ENCODE measurements at regions not wholly inside any gene's neighbourhood (a gene's known extent, or its start where the extent isn't known, plus 50 kb on each side); places are given as distances from the start of the nearest gene placed in this dataset.

DNA sequence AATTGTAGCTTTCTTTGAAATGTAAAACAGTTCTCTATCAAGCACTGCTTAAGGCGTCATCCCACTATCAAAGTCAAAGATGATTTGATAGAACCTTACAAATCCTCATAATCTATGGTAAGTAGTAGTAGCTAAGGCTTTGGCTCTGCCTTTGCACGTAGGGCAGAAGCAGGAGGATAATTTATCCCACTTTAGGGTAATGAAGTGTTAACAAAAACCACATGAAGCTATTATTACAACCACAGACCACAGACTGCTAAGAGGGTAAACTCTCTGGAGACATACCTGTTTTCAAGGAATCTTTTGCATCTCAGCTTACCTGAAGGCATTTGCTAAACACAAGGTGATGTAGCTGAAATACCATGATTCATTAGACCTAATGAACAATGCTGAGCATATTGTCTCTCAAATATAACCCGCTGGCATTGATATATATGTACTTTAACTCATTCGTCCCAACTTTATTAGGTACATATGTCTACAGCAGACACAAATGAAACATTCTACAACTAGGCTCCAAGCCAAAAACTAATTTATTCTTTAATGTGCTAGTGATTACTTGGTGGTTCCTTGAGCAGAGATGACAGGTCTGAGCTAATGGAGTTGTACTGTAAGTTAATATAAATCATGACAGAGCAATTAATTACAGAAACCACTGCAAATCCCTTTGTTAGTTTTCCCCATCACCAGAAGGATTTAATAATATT, 368.8 kb downstream of the ETNK1 start:
- CTCF ChIA-PET: no interaction called here
- DNase-seq: no peak
- no peak overlapping the region for H3K27ac Mint-ChIP-seq (ENCODE audit: unreplicated experiment)
- intact Hi-C loops (cut with micrococcal nuclease; ENCODE audit: unreplicated experiment): no loop called here
- TF ChIP-seq, protein P1, sequence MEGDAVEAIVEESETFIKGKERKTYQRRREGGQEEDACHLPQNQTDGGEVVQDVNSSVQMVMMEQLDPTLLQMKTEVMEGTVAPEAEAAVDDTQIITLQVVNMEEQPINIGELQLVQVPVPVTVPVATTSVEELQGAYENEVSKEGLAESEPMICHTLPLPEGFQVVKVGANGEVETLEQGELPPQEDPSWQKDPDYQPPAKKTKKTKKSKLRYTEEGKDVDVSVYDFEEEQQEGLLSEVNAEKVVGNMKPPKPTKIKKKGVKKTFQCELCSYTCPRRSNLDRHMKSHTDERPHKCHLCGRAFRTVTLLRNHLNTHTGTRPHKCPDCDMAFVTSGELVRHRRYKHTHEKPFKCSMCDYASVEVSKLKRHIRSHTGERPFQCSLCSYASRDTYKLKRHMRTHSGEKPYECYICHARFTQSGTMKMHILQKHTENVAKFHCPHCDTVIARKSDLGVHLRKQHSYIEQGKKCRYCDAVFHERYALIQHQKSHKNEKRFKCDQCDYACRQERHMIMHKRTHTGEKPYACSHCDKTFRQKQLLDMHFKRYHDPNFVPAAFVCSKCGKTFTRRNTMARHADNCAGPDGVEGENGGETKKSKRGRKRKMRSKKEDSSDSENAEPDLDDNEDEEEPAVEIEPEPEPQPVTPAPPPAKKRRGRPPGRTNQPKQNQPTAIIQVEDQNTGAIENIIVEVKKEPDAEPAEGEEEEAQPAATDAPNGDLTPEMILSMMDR (IDR thresholded peaks at IDR 0.05; ENCODE audit: unreplicated experiment): no peak
- H3K27me3 Mint-ChIP-seq (ENCODE audit: unreplicated experiment): peaks cover 21% of the 10 kb centered on the region
- no peaks in the 10 kb centered on the region for H3K4me1 Mint-ChIP-seq (ENCODE audit: low read depth, unreplicated experiment)
- H3K9me3 Mint-ChIP-seq (ENCODE audit: low read depth, unreplicated experiment): no peaks in the 10 kb centered on the region
- no peaks in the 10 kb centered on the region for H3K36me3 Mint-ChIP-seq (ENCODE audit: insufficient read depth, unreplicated experiment)
- no TSS peak for BruUV-seq (replicated peaks)
- H3K4me3 Mint-ChIP-seq (ENCODE audit: low read depth, unreplicated experiment): no peak overlapping the region

DNA sequence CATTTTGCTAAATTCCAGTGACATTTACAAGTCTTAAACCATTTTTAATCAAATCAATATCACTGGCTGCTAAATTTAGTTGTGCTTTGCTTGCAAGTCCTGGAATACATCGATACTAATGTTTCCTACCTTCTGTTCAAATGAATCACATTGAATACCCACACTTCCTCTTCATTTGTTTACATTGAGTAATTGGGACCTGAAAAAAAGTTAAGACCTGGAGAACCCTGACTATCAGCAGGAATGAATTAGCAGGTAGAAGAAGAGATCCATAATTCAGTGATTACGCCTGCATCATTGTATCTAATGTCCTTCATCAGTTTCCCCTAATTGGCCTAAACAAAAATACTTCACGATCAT, 369.3 kb downstream of the ETNK1 start:
- Mint-ChIP-seq H3K27ac (ENCODE audit: unreplicated experiment) (no peak overlapping the region), H3K27me3 (ENCODE audit: unreplicated experiment) (peaks cover 22% of the 10 kb centered on the region), H3K4me1 (ENCODE audit: low read depth, unreplicated experiment) (no peaks in the 10 kb centered on the region), H3K9me3 (ENCODE audit: low read depth, unreplicated experiment) (no peaks in the 10 kb centered on the region), H3K4me3 (ENCODE audit: low read depth, unreplicated experiment) (no peak overlapping the region), H3K36me3 (ENCODE audit: insufficient read depth, unreplicated experiment) (no peaks in the 10 kb centered on the region)
- CTCF ChIA-PET: no interaction called here
- intact Hi-C loops (cut with micrococcal nuclease; ENCODE audit: unreplicated experiment): no loop called here
- BruUV-seq (replicated peaks): no TSS peak
- no peak for DNase-seq
- TF ChIP-seq, protein P1 (IDR thresholded peaks at IDR 0.05; ENCODE audit: unreplicated experiment): no peak

DNA sequence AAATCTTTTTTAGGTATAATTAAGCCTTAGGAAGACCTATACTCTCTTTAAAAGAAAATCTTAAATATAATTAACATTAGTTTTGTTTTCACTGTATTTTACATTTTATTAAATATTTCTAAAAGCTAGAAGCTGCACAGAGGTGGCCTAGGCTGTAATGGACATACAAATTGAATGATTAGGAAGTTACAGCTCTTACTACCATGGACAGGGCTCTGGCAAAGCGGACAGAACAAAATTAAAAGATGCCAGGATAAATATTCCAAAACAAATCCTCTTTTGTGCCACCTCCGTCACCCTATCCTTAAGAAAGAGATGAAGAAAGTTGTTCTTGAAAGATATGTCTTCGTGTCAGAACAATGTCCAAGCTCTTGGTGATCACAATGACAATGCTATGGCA, 376.5 kb downstream of the ETNK1 start:
- Mint-ChIP-seq H3K36me3 (ENCODE audit: insufficient read depth, unreplicated experiment) (no peaks in the 10 kb centered on the region), H3K27ac (ENCODE audit: unreplicated experiment) (no peak overlapping the region), H3K9me3 (ENCODE audit: low read depth, unreplicated experiment) (no peaks in the 10 kb centered on the region), H3K4me1 (ENCODE audit: low read depth, unreplicated experiment) (no peaks in the 10 kb centered on the region), H3K27me3 (ENCODE audit: unreplicated experiment) (peaks cover 37% of the 10 kb centered on the region), H3K4me3 (ENCODE audit: low read depth, unreplicated experiment) (no peak overlapping the region)
- BruUV-seq (replicated peaks): no TSS peak
- intact Hi-C loops (cut with micrococcal nuclease; ENCODE audit: unreplicated experiment): no loop called here
- no peak for DNase-seq
- TF ChIP-seq, protein P1 (IDR thresholded peaks at IDR 0.05; ENCODE audit: unreplicated experiment): no peak
- CTCF ChIA-PET: no interaction called here

DNA sequence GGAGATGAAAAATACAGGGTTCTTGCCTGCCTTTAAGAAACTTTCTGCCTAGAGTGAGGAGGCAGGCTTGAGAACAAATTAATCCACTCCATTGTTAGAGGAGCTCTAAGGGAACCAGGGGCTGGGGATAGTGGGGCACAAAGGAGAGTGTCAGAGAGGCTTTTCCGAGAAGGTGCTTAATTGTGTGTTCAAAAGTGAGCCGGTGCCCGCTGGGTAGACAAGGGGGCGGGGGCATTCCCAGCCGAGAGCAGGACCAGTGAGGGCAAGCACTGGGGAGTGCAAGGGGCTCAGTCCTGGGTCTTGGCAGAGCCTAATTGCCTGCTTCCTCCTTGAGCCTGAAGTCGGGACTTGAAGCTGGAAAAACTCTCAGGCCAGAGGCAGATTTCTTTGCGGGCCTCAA, 377.4 kb downstream of the ETNK1 start:
- Mint-ChIP-seq H3K4me3 (ENCODE audit: low read depth, unreplicated experiment) (no peak overlapping the region), H3K9me3 (ENCODE audit: low read depth, unreplicated experiment) (no peaks in the 10 kb centered on the region), H3K27me3 (ENCODE audit: unreplicated experiment) (peaks cover 43% of the 10 kb centered on the region), H3K4me1 (ENCODE audit: low read depth, unreplicated experiment) (no peaks in the 10 kb centered on the region), H3K36me3 (ENCODE audit: insufficient read depth, unreplicated experiment) (no peaks in the 10 kb centered on the region), H3K27ac (ENCODE audit: unreplicated experiment) (no peak overlapping the region)
- CTCF ChIA-PET: no interaction called here
- BruUV-seq (replicated peaks): no TSS peak
- TF ChIP-seq, protein P1 (IDR thresholded peaks at IDR 0.05; ENCODE audit: unreplicated experiment): no peak
- no peak for DNase-seq
- intact Hi-C loops (cut with micrococcal nuclease; ENCODE audit: unreplicated experiment): no loop called here

All from Calu3 (cell line).